ENCODE measurements at regions not wholly inside any gene's neighbourhood (a gene's known extent, or its start where the extent isn't known, plus 50 kb on each side); places are given as distances from the start of the nearest gene placed in this dataset.

DNA sequence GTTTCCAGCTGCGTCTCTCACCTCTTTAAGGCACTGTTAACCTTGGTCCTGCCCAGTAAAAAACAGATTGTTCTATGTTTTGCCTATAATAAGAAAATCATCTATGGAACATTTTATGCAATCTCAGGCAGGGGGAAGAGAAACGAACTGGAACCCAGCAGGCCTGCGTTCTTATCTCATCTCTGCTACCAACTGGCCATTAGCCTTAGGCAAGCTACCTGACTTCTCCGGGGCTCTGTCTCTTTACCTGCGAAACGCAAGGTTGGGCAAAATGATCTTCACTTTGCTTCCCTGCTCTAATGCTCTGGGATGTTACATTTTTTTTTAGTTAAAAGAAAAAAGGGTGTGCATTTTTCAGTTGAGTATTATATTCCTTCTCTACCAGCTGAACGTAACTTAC lies 70.5 kb upstream of the WIPF1 start:
- DNase-seq (ENCODE audit: low spot score): no peak

DNA sequence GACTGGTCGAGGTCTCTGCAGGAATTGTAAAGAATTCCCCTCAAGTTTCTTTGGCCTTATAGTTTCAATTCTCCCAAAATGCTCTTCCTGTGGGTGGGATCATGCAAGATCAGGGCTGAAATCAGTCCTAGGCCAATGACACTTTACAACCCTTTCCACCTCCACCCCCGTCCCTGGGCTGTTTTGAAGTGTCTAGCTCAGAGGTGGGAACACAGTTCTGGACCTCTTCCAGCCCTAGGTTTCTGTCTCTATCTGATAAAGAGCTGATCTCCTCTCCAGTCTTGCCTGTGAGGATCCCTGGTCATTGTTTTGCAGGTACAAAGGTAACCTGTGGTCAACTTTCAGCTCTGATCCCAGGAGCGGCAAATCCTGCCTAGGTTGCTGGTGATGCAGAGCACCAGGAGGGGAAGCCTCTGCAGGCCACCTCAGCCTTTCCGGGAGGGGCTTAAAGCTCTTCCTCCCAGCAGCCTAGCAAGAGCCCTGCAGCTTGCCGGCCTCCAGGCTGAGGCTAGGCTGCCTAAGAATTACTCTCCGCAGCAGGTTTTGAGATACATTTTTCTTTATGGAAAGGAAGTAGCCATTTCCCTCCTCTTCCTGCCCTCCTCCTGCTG lies 69.8 kb upstream of the WIPF1 start:
- no peak for DNase-seq (ENCODE audit: low spot score)

DNA sequence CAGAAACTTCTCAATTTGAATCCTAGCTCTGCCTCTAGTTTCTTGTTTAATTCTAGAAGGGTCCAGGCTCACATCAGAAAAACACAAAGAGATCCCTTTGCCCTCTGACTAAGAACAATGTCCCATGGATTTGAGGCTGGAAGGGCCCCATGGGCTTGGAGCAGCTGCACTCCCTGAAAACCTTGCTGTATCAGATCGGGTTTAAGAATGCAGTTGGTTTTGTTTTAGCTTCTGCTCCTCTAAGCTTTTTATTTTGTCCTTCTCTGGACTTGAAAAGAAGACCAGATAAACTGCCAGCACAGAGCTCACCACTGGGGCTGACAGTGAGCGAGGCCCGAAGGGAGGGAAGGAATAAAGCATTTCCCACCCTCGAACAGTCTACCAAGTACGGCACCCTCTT lies 69.2 kb upstream of the WIPF1 start:
- no peak for DNase-seq (ENCODE audit: low spot score)

DNA sequence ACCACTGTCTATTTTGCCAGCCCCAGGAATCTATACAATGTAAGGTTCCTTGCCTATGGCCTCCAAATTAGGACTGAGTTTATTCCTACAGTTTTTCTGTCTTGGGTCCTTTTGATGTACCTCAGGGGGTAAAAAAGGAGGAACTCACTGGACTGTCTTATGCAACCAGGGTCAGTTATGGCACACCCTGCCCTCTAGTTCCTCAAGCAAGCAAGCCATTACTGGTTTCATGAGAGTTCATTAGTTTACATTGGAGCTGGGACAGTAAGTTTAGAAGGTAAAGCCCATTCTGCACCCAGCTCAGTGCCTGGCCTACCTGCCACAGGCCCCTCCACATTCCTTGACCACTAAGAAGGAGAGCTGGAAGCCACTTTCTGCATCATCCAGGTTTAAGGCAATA lies 68.7 kb upstream of the WIPF1 start:
- no peak for DNase-seq (ENCODE audit: low spot score)

DNA sequence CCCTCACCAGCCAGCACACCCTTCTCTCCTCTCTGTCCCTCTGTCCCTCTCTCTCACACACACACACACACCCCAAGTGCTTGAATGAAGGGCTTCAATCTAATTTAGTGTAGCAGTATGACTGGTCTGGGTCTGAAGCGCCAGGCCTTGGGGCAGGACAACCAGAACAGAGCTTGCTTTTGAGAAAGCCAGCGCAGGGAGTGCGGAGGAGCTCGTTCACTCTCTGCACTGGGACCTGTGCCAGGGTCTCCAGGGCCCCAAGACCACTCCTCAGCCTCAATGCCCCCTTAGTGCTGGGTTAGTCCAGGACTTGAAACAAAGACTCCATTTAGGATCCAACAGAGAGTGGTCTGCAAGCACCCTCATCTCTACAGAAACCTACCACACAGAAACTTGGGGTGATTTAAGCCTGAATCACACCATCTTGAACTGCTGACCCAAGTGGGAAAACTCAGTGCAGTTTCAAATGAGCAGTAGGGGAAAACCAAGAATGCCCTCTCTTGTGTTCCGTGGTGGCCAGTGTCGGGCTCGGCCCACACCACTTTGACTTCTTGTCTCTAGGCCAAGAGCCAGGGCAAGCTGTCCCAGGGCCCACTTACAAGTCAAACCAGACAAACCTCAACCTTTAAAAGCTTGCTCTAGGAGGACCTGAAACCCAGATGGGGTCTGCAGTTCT lies 66.6 kb upstream of the WIPF1 start:
- no peak for DNase-seq (ENCODE audit: low spot score)

DNA sequence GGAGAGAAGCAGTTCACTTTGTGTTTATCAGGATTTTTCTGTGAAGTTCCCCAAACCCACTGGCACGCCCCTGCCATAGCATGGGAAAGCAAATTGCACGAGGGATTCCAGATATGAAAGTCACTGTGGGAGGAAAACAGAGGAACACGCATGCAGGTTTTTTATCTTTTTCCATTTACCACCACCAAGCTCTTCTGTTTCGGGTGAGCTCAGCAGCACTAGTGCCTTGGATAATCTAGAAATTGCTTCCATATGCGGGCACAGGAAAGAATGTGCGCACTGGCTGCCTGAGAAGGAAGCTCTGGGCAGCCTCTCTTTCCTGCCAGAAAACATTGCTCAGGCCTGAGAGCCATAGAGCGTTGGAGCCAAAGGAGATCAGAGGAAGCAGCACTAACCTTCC lies 65.9 kb upstream of the WIPF1 start:
- DNase-seq (ENCODE audit: low spot score): no peak

DNA sequence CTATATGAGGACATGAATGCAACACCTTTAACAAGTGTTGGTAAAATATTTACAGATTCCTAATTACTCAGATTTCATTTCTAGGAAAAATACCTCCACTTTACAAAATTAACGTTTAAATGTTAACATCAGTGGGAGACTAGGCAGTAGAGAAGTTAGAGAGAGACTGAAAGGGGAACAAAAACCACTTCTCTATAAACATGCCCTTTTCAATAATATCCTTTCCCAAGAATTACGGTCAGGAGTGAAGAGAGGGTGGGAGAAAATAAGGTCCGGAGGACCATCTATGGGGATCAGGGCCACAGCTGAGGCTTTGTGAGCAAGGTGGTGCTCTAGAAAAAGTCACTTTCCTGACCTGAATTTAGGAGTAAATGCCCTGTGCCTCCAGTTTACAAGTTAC lies 65.3 kb upstream of the WIPF1 start:
- DNase-seq (ENCODE audit: low spot score): no peak

DNA sequence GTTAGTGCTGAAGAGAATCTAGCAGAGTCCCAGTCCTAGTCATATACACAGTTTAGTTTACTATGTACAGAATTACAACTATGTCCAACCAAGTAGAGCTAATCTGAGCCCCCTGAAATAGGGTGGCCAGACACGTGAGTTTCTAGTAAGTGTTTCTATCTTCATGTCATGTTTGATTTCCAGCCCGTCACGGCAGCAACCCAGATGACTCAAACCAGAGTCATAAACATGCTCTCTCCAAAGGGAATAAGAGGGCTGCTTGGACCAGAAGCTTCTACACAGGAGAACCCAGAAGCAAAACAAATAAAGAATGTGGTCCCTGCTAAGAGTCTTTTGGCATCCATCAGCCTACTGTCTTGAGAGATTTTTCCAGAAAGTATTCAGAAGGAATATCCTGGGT lies 64.9 kb upstream of the WIPF1 start:
- no peak for DNase-seq (ENCODE audit: low spot score)

DNA sequence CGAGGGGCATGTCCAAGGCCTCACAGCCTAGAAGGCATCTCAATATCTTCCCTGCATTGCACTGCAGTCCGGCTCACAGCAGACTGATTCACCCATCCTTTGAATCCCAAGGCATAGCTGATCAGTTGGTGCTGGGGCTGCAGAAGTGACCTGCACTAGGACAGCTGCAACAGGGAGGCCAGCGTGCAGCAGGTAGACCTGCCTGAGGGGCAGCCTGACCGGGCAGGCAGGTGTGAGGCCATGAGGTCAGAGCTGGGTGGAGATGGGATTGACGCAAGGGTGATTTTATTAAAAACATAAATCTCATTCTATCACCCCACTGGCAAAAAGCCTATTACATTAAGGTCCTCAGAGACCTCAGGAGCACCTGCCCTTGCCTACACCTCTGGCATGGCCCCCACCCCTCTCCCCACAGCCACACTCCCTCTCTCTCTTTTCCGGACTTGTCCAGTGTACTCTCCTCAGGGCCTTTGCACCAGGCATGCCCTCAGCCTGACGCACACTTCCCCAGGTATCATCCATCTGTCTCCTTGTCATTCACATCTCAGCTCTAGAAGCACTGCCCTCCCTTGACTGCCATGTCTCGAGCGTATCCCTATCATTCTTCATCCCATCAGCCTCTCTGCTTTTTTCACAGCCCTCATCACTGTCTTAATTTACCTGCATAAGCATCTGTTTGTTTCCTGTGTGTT lies 63.5 kb upstream of the WIPF1 start:
- DNase-seq (ENCODE audit: low spot score): no peak

DNA sequence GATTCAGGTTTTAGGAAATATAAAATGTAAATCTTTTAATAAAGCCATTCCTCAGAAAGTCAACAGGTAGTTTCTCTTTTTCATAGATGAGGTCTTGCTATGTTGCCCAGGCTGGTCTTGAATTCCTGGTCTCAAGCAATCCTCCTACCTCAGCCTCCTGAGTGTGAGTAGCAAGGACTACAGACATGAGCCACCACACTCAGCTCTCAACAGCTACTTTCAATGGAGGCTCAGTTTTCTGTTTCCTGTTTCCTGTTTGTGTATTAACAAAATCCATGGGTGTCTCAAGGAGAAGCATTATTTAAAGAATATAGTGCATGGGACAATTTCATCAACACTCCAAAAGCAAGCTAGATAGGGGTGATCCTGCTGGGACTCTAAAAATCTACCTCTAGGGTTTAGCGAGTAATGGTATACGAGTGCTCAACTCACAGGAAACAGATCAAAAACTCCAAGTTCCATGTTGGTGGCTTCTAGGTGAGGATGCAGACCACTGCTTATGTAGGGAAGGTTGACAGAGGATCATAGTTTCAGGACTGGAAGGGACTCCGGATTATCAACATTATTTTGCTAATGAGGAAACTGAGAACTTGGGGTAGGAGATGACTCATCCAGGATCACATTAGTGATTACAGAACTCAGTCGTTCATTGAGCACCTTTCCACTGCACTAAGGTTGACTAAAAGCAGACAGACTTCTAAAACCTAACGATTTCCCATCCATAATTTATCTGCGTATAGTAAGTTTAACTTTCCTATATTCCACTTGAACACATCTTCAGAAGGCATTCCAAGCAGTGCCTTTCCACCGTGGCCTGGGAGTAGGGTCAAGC lies 61.7 kb upstream of the WIPF1 start:
- DNase-seq (ENCODE audit: low spot score): no peak

DNA sequence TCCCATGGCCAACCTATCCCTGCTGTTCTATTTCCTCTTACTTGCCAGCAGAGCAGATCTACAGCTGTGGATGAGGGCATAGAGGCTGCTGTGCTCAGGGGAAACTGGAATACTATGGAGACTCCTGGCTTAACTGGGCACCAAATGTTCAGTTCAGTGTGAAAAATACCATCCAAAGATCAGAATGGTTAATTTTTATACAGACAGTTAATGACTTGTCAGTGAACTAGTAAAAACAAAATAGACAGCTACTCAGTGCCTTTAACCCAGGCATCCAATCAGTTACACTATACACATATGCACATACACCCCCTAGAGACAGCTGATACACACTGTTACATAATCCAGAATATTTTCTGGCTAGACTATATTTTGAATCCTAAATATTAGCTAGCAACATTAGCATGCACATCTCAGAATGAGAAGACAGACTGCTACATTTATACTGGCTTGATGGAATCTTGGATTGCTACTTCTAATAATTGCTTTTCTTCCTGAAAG lies 59.1 kb upstream of the WIPF1 start:
- peak; percentile 11 for DNase-seq (ENCODE audit: low spot score)

DNA sequence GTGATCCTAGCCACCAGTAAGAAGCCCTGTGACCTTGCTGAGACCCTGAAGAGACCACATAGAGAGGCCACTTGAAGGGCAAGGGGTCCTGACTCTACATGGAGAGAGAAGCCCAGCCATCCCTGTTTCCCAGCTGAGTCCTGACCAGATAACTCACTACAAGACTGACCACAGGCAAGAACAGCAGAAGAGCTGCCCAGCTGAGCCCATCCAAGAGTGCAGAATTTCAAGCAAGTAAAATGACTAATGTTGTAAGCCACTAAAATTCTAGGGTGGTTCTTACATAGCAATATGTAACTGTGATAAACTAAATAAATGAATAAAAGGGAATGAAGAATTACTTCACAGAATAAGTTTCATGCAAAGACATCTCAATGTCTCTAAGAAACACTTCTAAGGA lies 58.4 kb upstream of the WIPF1 start:
- DNase-seq (ENCODE audit: low spot score): no peak

DNA sequence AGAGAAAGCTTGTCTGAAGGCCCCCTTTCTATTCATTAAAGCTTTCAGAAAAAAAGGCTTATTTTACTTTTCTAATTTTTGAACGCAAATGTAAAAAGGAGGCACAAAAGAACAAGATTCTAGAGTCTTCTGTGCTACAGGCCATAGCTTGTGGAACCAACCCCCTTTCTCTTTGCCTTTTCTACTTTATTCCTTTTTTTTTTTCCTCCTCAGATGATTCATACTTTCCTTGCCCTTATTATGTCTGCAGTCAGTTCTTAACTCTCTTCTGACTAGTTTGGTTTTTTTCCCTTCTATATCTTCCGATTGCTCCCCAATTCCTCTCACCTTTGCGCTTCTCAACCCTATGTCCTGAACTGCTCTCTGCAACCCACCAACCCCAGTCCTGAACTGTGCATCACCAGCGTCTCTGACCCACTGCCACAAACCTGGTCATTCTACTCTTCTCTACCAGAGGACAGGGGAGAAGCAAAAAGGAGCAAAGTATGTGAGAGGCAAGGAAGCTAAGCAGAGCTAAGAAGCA lies 56.9 kb upstream of the WIPF1 start:
- DNase-seq (ENCODE audit: low spot score): no peak

DNA sequence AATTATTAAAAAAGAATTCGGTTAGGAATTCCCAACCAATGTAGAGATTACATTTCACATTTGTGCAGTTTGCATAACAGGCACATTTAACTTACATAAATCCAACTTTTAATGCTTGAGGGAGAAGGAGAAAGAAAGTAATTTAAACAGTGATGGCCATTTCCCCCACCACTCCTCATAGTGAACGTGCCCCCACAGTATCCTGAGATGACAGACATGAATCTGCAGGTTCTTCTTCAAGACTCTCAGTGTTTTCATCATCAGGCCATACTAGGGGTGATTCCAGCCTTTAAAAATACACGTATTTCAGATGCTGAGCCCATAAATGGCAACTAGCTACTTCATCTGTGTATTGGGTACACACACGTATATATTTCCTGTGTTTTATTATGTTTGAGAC lies 51.3 kb upstream of the WIPF1 start:
- no peak for DNase-seq (ENCODE audit: low spot score)
